DND-41 (cell line): ENCODE measurements at regions not wholly inside any gene's neighbourhood (a gene's known extent, or its start where the extent isn't known, plus 50 kb on each side); places are given as distances from the start of the nearest gene placed in this dataset.
"Not testable (repeated sequence)": the region's sequence is repeated elsewhere in the genome, so short reads cannot be mapped to it uniquely, and the experiment has no call there.

Source experiments
- EZH2 ChIP-seq: IDR thresholded peaks from 3 replicates; pipeline ENCODE4 v1.6.1; 2012; ENCODE audit warnings: borderline replicate concordance, low read depth, mild to moderate bottlenecking, moderate library complexity, low read length, inconsistent platforms; ENCODE audit not compliant: severe bottlenecking
- TF ChIP-seq, protein P1 (sequence below): IDR thresholded peaks from 2 replicates; pipeline ENCODE4 v1.5.1; 2012; ENCODE audit warnings: borderline replicate concordance, low read length, moderate library complexity, mild to moderate bottlenecking; ENCODE audit not compliant: poor library complexity, severe bottlenecking; ENCODE audit errors: extremely low read depth

DNA sequence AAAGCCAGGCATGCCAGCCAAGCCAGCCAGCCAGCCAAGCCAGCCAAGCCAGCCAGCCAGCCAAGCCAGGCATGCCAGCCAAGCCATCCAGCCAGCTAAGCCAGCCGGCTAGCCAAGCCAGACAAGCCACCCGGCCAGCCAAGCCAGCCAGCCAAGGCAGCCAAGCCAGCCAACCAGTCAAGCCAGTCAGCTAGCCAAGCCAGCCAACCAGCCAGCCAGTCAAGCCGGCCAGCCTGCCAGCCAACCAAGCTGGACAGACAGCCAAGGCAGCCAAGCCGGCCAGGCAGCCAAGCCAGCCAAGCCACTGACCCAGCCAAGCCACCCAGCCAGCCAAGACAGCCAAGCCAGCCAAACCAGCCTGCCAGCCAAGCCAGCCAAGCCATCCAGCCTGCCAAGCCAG lies 326.9 kb upstream of the PLGLB2 start:
- TF ChIP-seq, protein P1, sequence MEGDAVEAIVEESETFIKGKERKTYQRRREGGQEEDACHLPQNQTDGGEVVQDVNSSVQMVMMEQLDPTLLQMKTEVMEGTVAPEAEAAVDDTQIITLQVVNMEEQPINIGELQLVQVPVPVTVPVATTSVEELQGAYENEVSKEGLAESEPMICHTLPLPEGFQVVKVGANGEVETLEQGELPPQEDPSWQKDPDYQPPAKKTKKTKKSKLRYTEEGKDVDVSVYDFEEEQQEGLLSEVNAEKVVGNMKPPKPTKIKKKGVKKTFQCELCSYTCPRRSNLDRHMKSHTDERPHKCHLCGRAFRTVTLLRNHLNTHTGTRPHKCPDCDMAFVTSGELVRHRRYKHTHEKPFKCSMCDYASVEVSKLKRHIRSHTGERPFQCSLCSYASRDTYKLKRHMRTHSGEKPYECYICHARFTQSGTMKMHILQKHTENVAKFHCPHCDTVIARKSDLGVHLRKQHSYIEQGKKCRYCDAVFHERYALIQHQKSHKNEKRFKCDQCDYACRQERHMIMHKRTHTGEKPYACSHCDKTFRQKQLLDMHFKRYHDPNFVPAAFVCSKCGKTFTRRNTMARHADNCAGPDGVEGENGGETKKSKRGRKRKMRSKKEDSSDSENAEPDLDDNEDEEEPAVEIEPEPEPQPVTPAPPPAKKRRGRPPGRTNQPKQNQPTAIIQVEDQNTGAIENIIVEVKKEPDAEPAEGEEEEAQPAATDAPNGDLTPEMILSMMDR = not testable (repeated sequence)
- not testable (repeated sequence) for TF ChIP-seq EZH2
